ENCODE measurements at regions not wholly inside any gene's neighbourhood (a gene's known extent, or its start where the extent isn't known, plus 50 kb on each side); places are given as distances from the start of the nearest gene placed in this dataset.
A peak's percentile ranks its signal among the peaks of the same experiment; 100 is the strongest.

GRCh38 chr11:128294671-128295050 lies 292.7 kb downstream of the ETS1 start:
- no peaks in the 10 kb centered on the region for H3K36me3 ChIP-seq
- no peak for DNase-seq
- 83 to 92% methylated on average over 1 of the region's 1 CpG for WGBS, 2 donors
- TF ChIP-seq CTCF (IDR thresholded peaks at IDR 0.05) (no peak), POLR2A (IDR thresholded peaks at IDR 0.05) (no peak)
- intact Hi-C loops (cut with DNase I) = loop anchor here (5.0 to 10.0 kb wide), 3 partner anchors 120 to 530 kb away; no protein-coding TSS in a partner anchor
- H3K4me1 ChIP-seq = peaks cover 0 to 58% (median 16%) of the 10 kb centered on the region in 3 donors
- no peaks in the 10 kb centered on the region for H3K9me3 ChIP-seq
- no peak overlapping the region for H3K4me3 ChIP-seq
- no peak overlapping the region for H3K27ac ChIP-seq
- H3K27me3 ChIP-seq = no peaks in the 10 kb centered on the region

GRCh38 chr11:128294001-128294670 lies 293.2 kb downstream of the ETS1 start:
- H3K4me1 ChIP-seq = peaks cover 0 to 54% (median 16%) of the 10 kb centered on the region in 3 donors
- WGBS, 2 donors = 63% methylated on average over 7 to 9 of the region's 11 CpGs
- TF ChIP-seq POLR2A (IDR thresholded peaks at IDR 0.05) (no peak), CTCF (IDR thresholded peaks at IDR 0.05) (no peak)
- H3K4me3 ChIP-seq = no peak overlapping the region
- no peaks in the 10 kb centered on the region for H3K36me3 ChIP-seq
- no peaks in the 10 kb centered on the region for H3K9me3 ChIP-seq
- H3K27me3 ChIP-seq = no peaks in the 10 kb centered on the region
- H3K27ac ChIP-seq = no peak overlapping the region
- DNase-seq = no peak
- intact Hi-C loops (cut with DNase I) = loop anchor here (5.0 to 10.0 kb wide), 3 partner anchors 119 to 531 kb away; no protein-coding TSS in a partner anchor

GRCh38 chr11:128291835-128292234 lies 295.5 kb downstream of the ETS1 start:
- intact Hi-C loops (cut with DNase I) = loop anchor here (5.0 to 10.0 kb wide), 3 partner anchors 117 to 533 kb away; no protein-coding TSS in a partner anchor
- peak overlapping the region in 1 of 4 donors; percentile 55 for H3K27ac ChIP-seq
- H3K4me3 ChIP-seq = no peak overlapping the region
- H3K27me3 ChIP-seq = no peaks in the 10 kb centered on the region
- DNase-seq = no peak
- peaks cover 0 to 31% (median 5%) of the 10 kb centered on the region in 3 donors for H3K4me1 ChIP-seq
- no peaks in the 10 kb centered on the region for H3K36me3 ChIP-seq
- WGBS, 2 donors = 60 to 72% methylated on average over 7 of the region's 7 CpGs
- no peaks in the 10 kb centered on the region for H3K9me3 ChIP-seq
- TF ChIP-seq POLR2A (IDR thresholded peaks at IDR 0.05) = peak in 1 of 4 donors; percentile 33
- TF ChIP-seq CTCF (IDR thresholded peaks at IDR 0.05) = no peak

GRCh38 chr11:128291007-128291406 lies 296.4 kb downstream of the ETS1 start:
- no peak for DNase-seq
- Histone ChIP-seq H3K27me3 (no peaks in the 10 kb centered on the region), H3K9me3 (no peaks in the 10 kb centered on the region), H3K4me1 (peaks cover 0 to 29% (median 5%) of the 10 kb centered on the region in 3 donors), H3K36me3 (no peaks in the 10 kb centered on the region), H3K4me3 (peak overlapping the region in 2 of 4 donors; percentile 2 to 17), H3K27ac (peak overlapping the region; percentile 55 to 77 (median 66))
- no peak for TF ChIP-seq CTCF (IDR thresholded peaks at IDR 0.05)
- TF ChIP-seq POLR2A (IDR thresholded peaks at IDR 0.05) = no peak
- intact Hi-C loops (cut with DNase I) = loop anchor here (5.0 to 10.0 kb wide), 3 partner anchors 116 to 534 kb away; no protein-coding TSS in a partner anchor
- 72 to 84% methylated on average over 5 to 8 of the region's 8 CpGs for WGBS, 2 donors

- H3K9me3 ChIP-seq = no peaks in the 10 kb centered on the region
- H3K27ac ChIP-seq = peak overlapping the region; percentile 55 to 77 (median 66)
- H3K4me3 ChIP-seq = peak overlapping the region in 2 of 4 donors; percentile 2 to 49
- whole genome bisulfite sequencing, 2 donors = 10% methylated on average over 11 to 13 of the region's 16 CpGs
- H3K4me1 ChIP-seq = peaks cover 0 to 29% (median 5%) of the 10 kb centered on the region in 3 donors
- H3K36me3 ChIP-seq = no peaks in the 10 kb centered on the region
- TF ChIP-seq POLR2A (IDR thresholded peaks at IDR 0.05) (peak in 1 of 4 donors; percentile 47), CTCF (IDR thresholded peaks at IDR 0.05) (peak; percentile 81 to 88 (median 84))
- intact Hi-C loops (cut with DNase I) = loop anchor here (5.0 to 10.0 kb wide), 3 partner anchors 115 to 535 kb away; no protein-coding TSS in a partner anchor
- no peak for DNase-seq
- H3K27me3 ChIP-seq = no peaks in the 10 kb centered on the region
Measured at GRCh38 chr11:128290106-128290840, 297.1 kb downstream of the ETS1 start.
